ENCODE measurements at regions not wholly inside any gene's neighbourhood (a gene's known extent, or its start where the extent isn't known, plus 50 kb on each side); places are given as distances from the start of the nearest gene placed in this dataset.

GRCh38 chr21:35627462-35627861 is 432.9 kb downstream of the SETD4 start:
- H3K36me3 ChIP-seq = no peaks in the 10 kb centered on the region
- no peak for TF ChIP-seq CTCF (IDR thresholded peaks at IDR 0.05)
- no peak overlapping the region for H3K27ac ChIP-seq
- no peaks in the 10 kb centered on the region for H3K4me1 ChIP-seq
- no peaks in the 10 kb centered on the region for H3K9me3 ChIP-seq
- ATAC-seq (no peak), DNase-seq (no peak)
- H3K4me3 ChIP-seq = no peak overlapping the region
- H3K27me3 ChIP-seq = peaks cover 0 to 25% (median 11%) of the 10 kb centered on the region in 7 donors
- 80 to 89% methylated on average over 4 of the region's 4 CpGs for WGBS, 2 donors
- intact Hi-C loops (cut with DNase I) = no loop called here

GRCh38 chr21:35625576-35625975 is 434.8 kb downstream of the SETD4 start:
- ATAC-seq (no peak), DNase-seq (no peak)
- Histone ChIP-seq H3K4me3 (no peak overlapping the region), H3K36me3 (no peaks in the 10 kb centered on the region), H3K4me1 (no peaks in the 10 kb centered on the region), H3K9me3 (peaks cover 0 to 13% (median 0%) of the 10 kb centered on the region in 11 donors), H3K27ac (no peak overlapping the region), H3K27me3 (peaks cover 0 to 25% (median 11%) of the 10 kb centered on the region in 7 donors)
- WGBS, 2 donors = 77 to 86% methylated on average over 3 of the region's 3 CpGs
- TF ChIP-seq CTCF (IDR thresholded peaks at IDR 0.05) = no peak
- intact Hi-C loops (cut with DNase I) = no loop called here

- no peak overlapping the region for H3K27ac ChIP-seq
- no peaks in the 10 kb centered on the region for H3K36me3 ChIP-seq
- peaks cover 0 to 25% (median 11%) of the 10 kb centered on the region in 7 donors for H3K27me3 ChIP-seq
- H3K4me3 ChIP-seq = no peak overlapping the region
- no peak for ATAC-seq
- no peak for TF ChIP-seq CTCF (IDR thresholded peaks at IDR 0.05)
- no peaks in the 10 kb centered on the region for H3K4me1 ChIP-seq
- H3K9me3 ChIP-seq = peaks cover 0 to 14% (median 0%) of the 10 kb centered on the region in 11 donors
- WGBS, 2 donors = 43 to 58% methylated on average over 2 of the region's 2 CpGs
- DNase-seq = no peak
- intact Hi-C loops (cut with DNase I) = no loop called here
These were observed 435.4 kb downstream of the SETD4 start for GRCh38 chr21:35624901-35625300.

- Histone ChIP-seq H3K36me3 (no peaks in the 10 kb centered on the region), H3K9me3 (peaks cover 0 to 14% (median 0%) of the 10 kb centered on the region in 11 donors), H3K27me3 (peaks cover 0 to 12% (median 4%) of the 10 kb centered on the region in 7 donors), H3K4me1 (no peaks in the 10 kb centered on the region), H3K27ac (no peak overlapping the region), H3K4me3 (no peak overlapping the region)
- DNase-seq (no peak), ATAC-seq (no peak)
- TF ChIP-seq CTCF (IDR thresholded peaks at IDR 0.05) = no peak
- 80 to 83% methylated on average over 3 of the region's 3 CpGs for WGBS, 2 donors
- intact Hi-C loops (cut with DNase I) = no loop called here
These were observed 437.7 kb downstream of the SETD4 start for GRCh38 chr21:35622612-35623011.

Measured in heart right ventricle (tissue), 16 donors.